ENCODE measurements at regions not wholly inside any gene's neighbourhood (a gene's known extent, or its start where the extent isn't known, plus 50 kb on each side); places are given as distances from the start of the nearest gene placed in this dataset.

GRCh38 chr6:33869121-33869520 lies 65.3 kb upstream of the MLN start:
- no peak for DNase-seq (ENCODE audit: low read depth)
- no peak for TF ChIP-seq CTCF (IDR thresholded peaks at IDR 0.05; ENCODE audit: control insufficient read depth, insufficient read depth, low read depth, low read length, missing control alignments)
- H3K4me3 ChIP-seq (ENCODE audit: control insufficient read depth, low read depth, low read length): no peak overlapping the region

- no peak for DNase-seq (ENCODE audit: low read depth)
- H3K4me3 ChIP-seq (ENCODE audit: control insufficient read depth, low read depth, low read length): no peak overlapping the region
These were observed 64.3 kb upstream of the MLN start for GRCh38 chr6:33868141-33868540.

GRCh38 chr6:33865478-33866077 lies 61.8 kb upstream of the MLN start:
- no peak overlapping the region for H3K4me3 ChIP-seq (ENCODE audit: control insufficient read depth, low read depth, low read length)
- no peak for TF ChIP-seq CTCF (IDR thresholded peaks at IDR 0.05; ENCODE audit: control insufficient read depth, insufficient read depth, low read depth, low read length, missing control alignments)
- no peak for DNase-seq (ENCODE audit: low read depth)

More at GRCh38 chr6:33868141-33868540, 64.3 kb upstream of the MLN start:
- no peak for TF ChIP-seq CTCF (IDR thresholded peaks at IDR 0.05; ENCODE audit: control insufficient read depth, insufficient read depth, low read depth, low read length, missing control alignments)

- TF ChIP-seq CTCF (IDR thresholded peaks at IDR 0.05; ENCODE audit: control insufficient read depth, insufficient read depth, low read depth, low read length, missing control alignments): no peak
- no peak for DNase-seq (ENCODE audit: low read depth)
- no peak overlapping the region for H3K4me3 ChIP-seq (ENCODE audit: control insufficient read depth, low read depth, low read length)
These were observed 60.1 kb upstream of the MLN start for GRCh38 chr6:33863723-33864440.

GRCh38 chr6:33863084-33863483 lies 59.3 kb upstream of the MLN start:
- H3K4me3 ChIP-seq (ENCODE audit: control insufficient read depth, low read depth, low read length): no peak overlapping the region
- no peak for TF ChIP-seq CTCF (IDR thresholded peaks at IDR 0.05; ENCODE audit: control insufficient read depth, insufficient read depth, low read depth, low read length, missing control alignments)
- DNase-seq (ENCODE audit: low read depth): no peak

GRCh38 chr6:33862536-33862935 lies 58.7 kb upstream of the MLN start:
- no peak for TF ChIP-seq CTCF (IDR thresholded peaks at IDR 0.05; ENCODE audit: control insufficient read depth, insufficient read depth, low read depth, low read length, missing control alignments)
- no peak for DNase-seq (ENCODE audit: low read depth)

More at GRCh38 chr6:33862536-33862935, 58.7 kb upstream of the MLN start:
- H3K4me3 ChIP-seq (ENCODE audit: control insufficient read depth, low read depth, low read length): no peak overlapping the region

Measured in AG09309 (cell line).